H9 (cell line): ENCODE measurements at regions not wholly inside any gene's neighbourhood (a gene's known extent, or its start where the extent isn't known, plus 50 kb on each side); places are given as distances from the start of the nearest gene placed in this dataset.

Source experiments
- DNase-seq: peaks from one replicate; pipeline ENCODE4 v3.0.0-alpha.2; 2017
- H2AFZ ChIP-seq: one replicate; pipeline ENCODE4 v1.6.1; 2013; ENCODE audit warnings: mild to moderate bottlenecking, low read length, control low read depth, moderate library complexity
- H2AK5ac ChIP-seq: 2 replicates; pipeline ENCODE4 v1.6.1; 2013; ENCODE audit warnings: low read length, control low read depth, mixed read lengths; ENCODE audit not compliant: insufficient read length
- H2BK120ac ChIP-seq: one replicate; pipeline ENCODE4 v1.6.1; 2013; ENCODE audit warnings: low read depth, mild to moderate bottlenecking, low read length, control low read depth, inconsistent platforms; ENCODE audit not compliant: poor library complexity, severe bottlenecking
- H2BK12ac ChIP-seq: 2 replicates; pipeline ENCODE4 v1.6.1; 2013; ENCODE audit warnings: low read length, control low read depth, mixed read lengths, low read depth; ENCODE audit not compliant: insufficient read length
- H2BK15ac ChIP-seq: 2 replicates; pipeline ENCODE4 v1.6.1; 2013; ENCODE audit warnings: low read depth, low read length, control low read depth
- H2BK20ac ChIP-seq: one replicate; pipeline ENCODE4 v1.6.1; 2013; ENCODE audit warnings: low read depth, mild to moderate bottlenecking, low read length, control low read depth, inconsistent platforms; ENCODE audit not compliant: poor library complexity, severe bottlenecking
- H2BK5ac ChIP-seq: 2 replicates; pipeline ENCODE4 v1.6.1; 2013; ENCODE audit warnings: low read length, control low read depth, mixed read lengths; ENCODE audit not compliant: insufficient read length
- H3K14ac ChIP-seq: 2 replicates; pipeline ENCODE4 v1.6.1; 2013; ENCODE audit warnings: low read length, control low read depth; ENCODE audit not compliant: insufficient read depth
- H3K18ac ChIP-seq: 2 replicates; pipeline ENCODE4 v1.6.1; 2013; ENCODE audit warnings: low read depth, mild to moderate bottlenecking, mixed read lengths, low read length, control low read depth; ENCODE audit not compliant: insufficient read length
- H3K23ac ChIP-seq: 2 replicates; pipeline ENCODE4 v1.6.1; 2013; ENCODE audit warnings: low read length, control low read depth, mixed read lengths, low read depth; ENCODE audit not compliant: insufficient read length
- H3K23me2 ChIP-seq: 2 replicates; pipeline ENCODE4 v1.6.1; 2013; ENCODE audit warnings: low read depth, mild to moderate bottlenecking, mixed read lengths, low read length, control low read depth; ENCODE audit not compliant: insufficient read length, poor library complexity, severe bottlenecking
- H3K27ac ChIP-seq: 2 replicates; pipeline ENCODE4 v1.5.1; 2013; ENCODE audit warnings: low read length, control low read depth, mixed read lengths, low read depth; ENCODE audit not compliant: insufficient read length
- H3K27me3 ChIP-seq: 2 replicates; pipeline ENCODE4 v1.6.1; 2013; ENCODE audit warnings: low read length, control low read depth, inconsistent platforms; ENCODE audit not compliant: insufficient read depth
- H3K4ac ChIP-seq: 2 replicates; pipeline ENCODE4 v1.6.1; 2013; ENCODE audit warnings: low read depth, mild to moderate bottlenecking, control low read depth, inconsistent platforms, low read length, moderate library complexity
- H3K4me1 ChIP-seq: 2 replicates; pipeline ENCODE4 v1.6.1; 2013; ENCODE audit warnings: low read length, control low read depth, inconsistent platforms; ENCODE audit not compliant: insufficient read depth
- H3K4me2 ChIP-seq: 2 replicates; pipeline ENCODE4 v1.6.1; 2013; ENCODE audit warnings: low read length, control low read depth, mixed read lengths; ENCODE audit not compliant: insufficient read length, insufficient read depth
- H3K56ac ChIP-seq: 2 replicates; pipeline ENCODE4 v1.6.1; 2013; ENCODE audit warnings: low read depth, mild to moderate bottlenecking, mixed read lengths, low read length, control low read depth; ENCODE audit not compliant: insufficient read length
- H3K79me1 ChIP-seq: 2 replicates; pipeline ENCODE4 v1.6.1; 2013; ENCODE audit warnings: low read depth, mild to moderate bottlenecking, moderate library complexity, low read length, control low read depth, inconsistent platforms; ENCODE audit not compliant: insufficient read depth, poor library complexity, severe bottlenecking
- H3K79me2 ChIP-seq: 2 replicates; pipeline ENCODE4 v1.6.1; 2013; ENCODE audit warnings: low read length, control low read depth, inconsistent platforms; ENCODE audit not compliant: insufficient read depth
- H3K9ac ChIP-seq: 2 replicates; pipeline ENCODE4 v1.6.1; 2013; ENCODE audit warnings: low read length, control low read depth, mixed read lengths; ENCODE audit not compliant: insufficient read length; ENCODE audit errors: extremely low read depth
- H3K9me3 ChIP-seq: one replicate; pipeline ENCODE4 v1.6.1; 2013; ENCODE audit warnings: low read depth, low read length, inconsistent platforms; ENCODE audit not compliant: control insufficient read depth
- H3T11ph ChIP-seq: one replicate; pipeline ENCODE4 v1.6.1; 2013; ENCODE audit warnings: mild to moderate bottlenecking, low read length, control low read depth, inconsistent platforms
- H4K20me1 ChIP-seq: one replicate; pipeline ENCODE4 v1.6.1; 2013; ENCODE audit not compliant: control insufficient read depth, insufficient read length, insufficient read depth
- H4K5ac ChIP-seq: 2 replicates; pipeline ENCODE4 v1.6.1; 2013; ENCODE audit warnings: low read depth, mild to moderate bottlenecking, mixed read lengths, low read length, control low read depth; ENCODE audit not compliant: insufficient read length
- H4K8ac ChIP-seq: replicated peaks from 2 replicates; pipeline ENCODE4 v1.6.1; 2013; ENCODE audit warnings: low read length, control low read depth, mixed read lengths, low read depth; ENCODE audit not compliant: insufficient read length
- H4K91ac ChIP-seq: 2 replicates; pipeline ENCODE4 v1.6.1; 2013; ENCODE audit warnings: low read depth, mild to moderate bottlenecking, moderate library complexity, mixed read lengths, low read length, control low read depth; ENCODE audit not compliant: insufficient read length
- H3K27ac Mint-ChIP-seq, 3 experiments: 2 replicates in 2 of 3; 3 replicates in 1 of 3; pipeline ENCODE4 v1.8.0; 2020 to 2021; ENCODE audit warnings: mixed read lengths in 3 of 3, mild to moderate bottlenecking in 1 of 3, moderate library complexity in 1 of 3
- H3K27me3 Mint-ChIP-seq: 2 replicates; pipeline ENCODE4 v1.8.0; 2021; ENCODE audit warnings: low read depth, mild to moderate bottlenecking, moderate library complexity, mixed read lengths
- H3K36me3 Mint-ChIP-seq, 3 experiments: 2 replicates in 2 of 3; 3 replicates in 1 of 3; pipeline ENCODE4 v1.8.0; 2020 to 2021; ENCODE audit warnings: low read depth in 3 of 3, mixed read lengths in 3 of 3; ENCODE audit not compliant: insufficient read depth in 1 of 3
- H3K4me1 Mint-ChIP-seq, 2 experiments: 2 replicates each; pipeline ENCODE4 v1.8.0; 2020; ENCODE audit warnings: mixed read lengths in 2 of 2
- H3K4me3 Mint-ChIP-seq, 2 experiments: 2 replicates in 1 of 2; 3 replicates in 1 of 2; pipeline ENCODE4 v1.8.0; 2020 to 2021; ENCODE audit warnings: mild to moderate bottlenecking in 2 of 2, mixed read lengths in 2 of 2, moderate library complexity in 1 of 2
- H3K9me3 Mint-ChIP-seq, 2 experiments: 2 replicates in 1 of 2; 3 replicates in 1 of 2; pipeline ENCODE4 v1.8.0; 2020; ENCODE audit warnings: mild to moderate bottlenecking in 2 of 2, mixed read lengths in 2 of 2, moderate library complexity in 1 of 2
- CTCF ChIP-seq: fragments of 200-600 bp; sonication (generic); conservative IDR thresholded peaks from 3 replicates; pipeline ENCODE4 v1.8.0; 2021; ENCODE audit warnings: antibody characterized with exemption, mild to moderate bottlenecking
- WGBS: extraction: QIAGEN DNeasy Blood & Tissue Kit; methylation state at CpG from one replicate; pipeline ENCODE4 v1.1.7; 2013; ENCODE audit warnings: missing lambda C conversion rate, low lambda C conversion rate, mixed read lengths; ENCODE audit not compliant: insufficient read length; ENCODE audit errors: extremely low coverage; 5-methylcytosine and 5-hydroxymethylcytosine counted together

DNA sequence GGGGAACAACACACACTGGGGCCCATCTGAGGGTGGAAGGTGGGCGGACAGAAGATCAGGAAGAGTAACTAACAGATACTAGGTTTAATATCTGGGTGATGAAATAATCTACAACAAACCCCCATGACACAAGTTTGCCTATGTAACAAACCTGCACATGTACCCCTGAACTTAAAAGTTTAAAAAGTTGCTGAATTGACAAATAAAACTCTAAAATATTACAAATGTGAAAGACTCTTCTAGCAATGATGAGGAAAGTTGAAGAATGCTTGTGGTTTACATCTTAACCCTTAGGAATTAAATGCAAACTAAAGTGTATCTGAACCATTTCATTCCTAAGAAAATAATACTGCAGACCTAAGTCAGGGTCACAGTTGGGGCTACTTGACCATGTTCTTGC, 525.6 kb upstream of the CAMK1G start:
- Histone ChIP-seq H2BK15ac (no peak overlapping the region), H3K27ac (no peak overlapping the region), H3K9ac (no peak overlapping the region), H3K9me3 (no peaks in the 10 kb centered on the region), H3K27me3 (no peaks in the 10 kb centered on the region), H4K91ac (no peak overlapping the region), H3K14ac (no peak overlapping the region), H3K4me1 (no peaks in the 10 kb centered on the region), H2AFZ (no peak overlapping the region), H3K18ac (no peak overlapping the region), H3K56ac (no peak overlapping the region), H4K5ac (no peak overlapping the region), H2AK5ac (no peak overlapping the region), H4K20me1 (no peaks in the 10 kb centered on the region), H3K23me2 (no peaks in the 10 kb centered on the region), H3K79me1 (no peaks in the 10 kb centered on the region), H2BK12ac (no peak overlapping the region), H3K79me2 (no peaks in the 10 kb centered on the region), H3K4ac (no peak overlapping the region), H2BK20ac (no peak overlapping the region), H3K4me2 (no peak overlapping the region), H4K8ac (no peak overlapping the region), H2BK5ac (no peak overlapping the region), H3K23ac (no peak overlapping the region), H2BK120ac (no peak overlapping the region), H3T11ph (no peak overlapping the region)
- Mint-ChIP-seq H3K4me3 (no peak overlapping the region), H3K36me3 (peaks cover 0 to 1% (median 0%) of the 10 kb centered on the region in 3 experiments; a peak in 1 of 7 replicates), H3K4me1 (peaks cover 0 to 2% of the 10 kb centered on the region in 2 experiments; a peak in 1 of 4 replicates), H3K27me3 (peaks cover 21% of the 10 kb centered on the region), H3K9me3 (peaks cover 7 to 19% of the 10 kb centered on the region in 2 experiments; a peak in 3 of 5 replicates), H3K27ac (no peak overlapping the region)
- no peak for DNase-seq
- TF ChIP-seq CTCF, result no peak
- no CpG with 5 or more reads among the region's 1 CpG for WGBS
